GM12874 (cell line): ENCODE measurements at regions not wholly inside any gene's neighbourhood (a gene's known extent, or its start where the extent isn't known, plus 50 kb on each side); places are given as distances from the start of the nearest gene placed in this dataset.

ENCODE experiments used
- CTCF ChIP-seq: IDR thresholded peaks from 2 replicates; pipeline ENCODE4 v1.5.1; 2011; ENCODE audit warnings: low read depth, mild to moderate bottlenecking, control low read depth, low read length, moderate library complexity; ENCODE audit not compliant: insufficient read depth

- TF ChIP-seq CTCF = no peak
Measured at GRCh38 chr4:15244354-15244753, 183.5 kb upstream of the C1QTNF7 start.

GRCh38 chr4:15245006-15245530 lies 182.8 kb upstream of the C1QTNF7 start:
- TF ChIP-seq CTCF = no peak

- no peak for TF ChIP-seq CTCF
Measured at GRCh38 chr4:15250021-15250441, 177.8 kb upstream of the C1QTNF7 start.

GRCh38 chr4:15253349-15253748 lies 174.5 kb upstream of the C1QTNF7 start:
- no peak for TF ChIP-seq CTCF

- no peak for TF ChIP-seq CTCF
Measured at GRCh38 chr4:15254236-15254880, 173.5 kb upstream of the C1QTNF7 start.

GRCh38 chr4:15255537-15255936 lies 172.3 kb upstream of the C1QTNF7 start:
- TF ChIP-seq CTCF = no peak

- TF ChIP-seq CTCF = no peak
Measured at GRCh38 chr4:15260758-15261157, 167.1 kb upstream of the C1QTNF7 start.
